AG09309 (cell line): ENCODE measurements at regions not wholly inside any gene's neighbourhood (a gene's known extent, or its start where the extent isn't known, plus 50 kb on each side); places are given as distances from the start of the nearest gene placed in this dataset.

Source experiments
- DNase-seq: peaks from one replicate; pipeline ENCODE4 v3.0.0-alpha.2; 2010; ENCODE audit warnings: low read depth
- H3K4me3 ChIP-seq: 2 replicates; pipeline ENCODE4 v1.5.1; 2011; ENCODE audit warnings: mild to moderate bottlenecking, low read depth, low read length, moderate library complexity; ENCODE audit not compliant: control insufficient read depth
- TF ChIP-seq, protein P1 (sequence below): IDR thresholded peaks from 2 replicates; pipeline ENCODE4 v1.5.1; 2011; ENCODE audit warnings: mild to moderate bottlenecking, low read depth, low read length, inconsistent platforms; ENCODE audit not compliant: insufficient read depth, control insufficient read depth; ENCODE audit errors: missing control alignments

DNA sequence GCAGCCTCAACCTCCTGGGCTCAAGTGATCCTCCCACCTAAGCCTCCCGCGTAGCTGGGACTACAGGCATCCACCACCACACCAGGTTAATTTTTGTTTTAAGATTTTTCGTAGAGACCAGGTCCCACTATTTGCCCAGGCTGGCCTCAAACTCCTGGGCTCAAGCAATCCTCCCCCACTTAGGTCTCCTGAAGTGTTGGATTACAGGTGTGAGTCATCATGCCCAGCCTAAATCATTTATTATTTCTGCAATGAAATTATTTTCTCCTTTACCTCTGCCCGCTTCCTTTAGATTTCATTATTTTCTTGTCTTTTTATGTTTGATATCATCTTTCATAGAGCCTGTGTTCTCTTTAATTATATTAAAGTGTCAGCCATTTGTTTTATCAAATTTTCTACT is 165.2 kb upstream of the OTX2 start:
- H3K4me3 ChIP-seq: no peak overlapping the region
- TF ChIP-seq, protein P1, sequence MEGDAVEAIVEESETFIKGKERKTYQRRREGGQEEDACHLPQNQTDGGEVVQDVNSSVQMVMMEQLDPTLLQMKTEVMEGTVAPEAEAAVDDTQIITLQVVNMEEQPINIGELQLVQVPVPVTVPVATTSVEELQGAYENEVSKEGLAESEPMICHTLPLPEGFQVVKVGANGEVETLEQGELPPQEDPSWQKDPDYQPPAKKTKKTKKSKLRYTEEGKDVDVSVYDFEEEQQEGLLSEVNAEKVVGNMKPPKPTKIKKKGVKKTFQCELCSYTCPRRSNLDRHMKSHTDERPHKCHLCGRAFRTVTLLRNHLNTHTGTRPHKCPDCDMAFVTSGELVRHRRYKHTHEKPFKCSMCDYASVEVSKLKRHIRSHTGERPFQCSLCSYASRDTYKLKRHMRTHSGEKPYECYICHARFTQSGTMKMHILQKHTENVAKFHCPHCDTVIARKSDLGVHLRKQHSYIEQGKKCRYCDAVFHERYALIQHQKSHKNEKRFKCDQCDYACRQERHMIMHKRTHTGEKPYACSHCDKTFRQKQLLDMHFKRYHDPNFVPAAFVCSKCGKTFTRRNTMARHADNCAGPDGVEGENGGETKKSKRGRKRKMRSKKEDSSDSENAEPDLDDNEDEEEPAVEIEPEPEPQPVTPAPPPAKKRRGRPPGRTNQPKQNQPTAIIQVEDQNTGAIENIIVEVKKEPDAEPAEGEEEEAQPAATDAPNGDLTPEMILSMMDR: no peak
- DNase-seq: no peak

DNA sequence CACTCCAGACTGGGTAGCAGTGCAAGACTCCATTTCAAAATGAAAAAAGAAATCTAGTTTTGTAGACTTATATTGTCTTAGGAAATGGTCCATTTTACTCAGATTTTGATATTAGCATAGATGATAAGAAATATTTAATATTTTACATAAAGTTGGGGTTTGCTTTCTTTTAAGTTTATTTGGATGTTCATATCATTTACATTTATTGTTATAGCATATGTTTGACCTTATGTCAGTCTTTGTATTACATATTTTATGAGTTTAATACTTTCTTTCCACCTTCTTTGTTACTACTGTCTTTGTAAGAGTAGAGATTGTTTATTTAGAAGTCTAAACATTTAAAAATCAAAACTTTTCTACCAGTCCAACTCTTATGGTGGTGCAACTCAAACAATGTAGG is 162.7 kb upstream of the OTX2 start:
- no peak for DNase-seq
- TF ChIP-seq, protein P1: no peak
- H3K4me3 ChIP-seq: no peak overlapping the region

DNA sequence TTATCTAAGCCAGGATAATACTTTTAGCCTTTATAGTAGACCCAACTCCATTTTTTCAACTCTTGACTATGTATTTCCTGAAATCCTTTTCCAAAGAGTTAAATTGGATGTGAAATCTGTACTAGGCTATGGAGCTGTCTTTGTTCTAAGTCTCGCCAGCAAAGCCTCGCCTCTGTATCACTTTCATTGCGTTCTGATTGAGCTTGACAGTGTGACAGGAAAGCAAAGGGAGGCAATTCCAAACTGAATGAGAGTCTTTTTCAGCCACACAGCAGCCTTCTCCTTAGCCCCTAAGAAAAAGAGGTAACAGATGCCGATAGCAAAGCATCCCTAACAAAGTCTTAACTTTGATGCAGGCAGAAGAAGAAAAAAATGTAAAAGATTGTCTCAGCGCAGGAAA is 154.6 kb upstream of the OTX2 start:
- H3K4me3 ChIP-seq: no peak overlapping the region
- TF ChIP-seq, protein P1: no peak
- no peak for DNase-seq

DNA sequence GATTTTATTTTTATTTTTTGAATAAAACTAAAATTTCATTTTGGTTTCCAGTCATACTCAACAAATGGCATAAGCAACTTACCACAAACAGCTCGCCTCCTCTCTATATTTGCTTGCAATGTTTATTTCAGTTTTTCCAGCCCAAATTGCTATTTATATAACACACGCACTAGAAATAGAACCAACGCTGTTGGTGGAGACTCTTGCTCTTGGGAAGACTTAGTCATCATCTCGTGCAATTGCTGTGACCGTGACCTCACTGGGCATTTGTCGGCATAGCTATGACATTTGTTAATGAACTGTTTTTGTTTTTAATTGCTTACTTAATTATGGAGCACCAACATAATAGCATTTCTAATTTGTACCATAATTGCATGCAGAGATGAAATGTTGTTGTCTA is 153.1 kb upstream of the OTX2 start:
- H3K4me3 ChIP-seq: no peak overlapping the region
- no peak for DNase-seq
- TF ChIP-seq, protein P1: no peak

DNA sequence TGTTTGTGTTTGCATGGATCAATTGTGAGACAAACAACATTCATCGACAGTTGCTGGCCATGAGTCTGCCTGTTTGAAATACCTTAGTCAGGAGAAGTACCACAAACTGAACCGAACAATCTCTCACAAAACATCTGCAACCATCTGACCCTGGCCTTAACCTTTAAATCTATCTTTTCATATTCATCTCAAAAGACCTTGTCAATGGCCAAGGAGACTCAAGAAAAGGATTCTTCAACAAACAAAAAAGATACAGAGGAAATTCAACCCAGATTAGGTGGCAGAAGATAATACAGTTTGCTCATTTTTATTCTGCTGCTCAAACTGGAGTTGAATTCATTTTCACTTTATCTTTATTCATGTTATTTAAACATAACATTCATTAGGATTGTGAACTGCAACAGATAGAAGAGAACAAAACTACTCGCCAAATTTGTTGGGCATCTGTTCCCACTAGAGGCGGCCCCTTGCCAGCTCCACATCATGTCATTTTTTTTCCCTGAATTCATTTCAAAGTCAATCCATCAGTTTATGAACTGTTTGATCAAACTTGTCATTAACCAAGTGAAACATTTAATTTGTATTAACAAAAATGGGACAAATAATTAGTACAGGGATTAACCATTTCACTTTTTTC is 152.3 kb upstream of the OTX2 start:
- DNase-seq: no peak
- TF ChIP-seq, protein P1: no peak
- no peak overlapping the region for H3K4me3 ChIP-seq

DNA sequence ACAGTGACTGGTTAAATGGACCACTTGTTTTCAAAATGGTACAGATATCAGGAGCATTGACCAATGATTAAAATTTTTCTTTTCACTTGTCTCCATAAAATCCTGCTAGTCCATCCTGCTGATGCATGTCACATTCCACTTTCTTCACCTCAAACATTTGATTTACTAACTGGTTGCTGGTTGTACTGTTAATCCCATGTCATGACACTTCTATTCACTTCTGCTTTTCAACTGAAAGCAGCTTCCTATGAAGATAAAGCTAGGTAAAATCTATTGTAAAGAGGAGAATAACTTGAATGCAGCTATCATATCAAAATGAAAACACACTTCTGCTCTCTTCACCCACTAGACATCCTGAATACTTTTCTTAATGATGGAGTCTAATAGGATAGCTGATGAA is 149.6 kb upstream of the OTX2 start:
- H3K4me3 ChIP-seq: no peak overlapping the region
- DNase-seq: no peak
- TF ChIP-seq, protein P1: no peak

DNA sequence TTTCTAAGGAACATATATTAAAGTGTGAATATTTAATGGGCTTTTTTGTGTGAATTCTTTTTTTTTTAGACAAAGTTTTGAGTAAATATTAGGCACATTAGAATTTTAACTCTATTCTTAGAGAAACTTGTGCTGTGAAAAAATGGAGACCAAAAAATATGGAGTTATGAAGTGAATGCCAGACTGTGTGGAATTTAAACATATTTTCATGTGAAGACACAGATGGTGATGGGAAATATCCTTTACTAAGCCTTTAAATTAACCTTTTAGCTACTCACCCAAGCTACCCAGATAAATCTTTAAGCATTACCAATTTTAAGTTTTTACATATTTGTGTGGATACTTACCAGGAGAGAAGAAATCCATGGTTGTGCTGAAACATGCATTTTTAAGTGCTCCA is 148.8 kb upstream of the OTX2 start:
- DNase-seq: no peak
- H3K4me3 ChIP-seq: no peak overlapping the region
- TF ChIP-seq, protein P1: no peak
